ENCODE measurements at regions not wholly inside any gene's neighbourhood (a gene's known extent, or its start where the extent isn't known, plus 50 kb on each side); places are given as distances from the start of the nearest gene placed in this dataset.

DNA sequence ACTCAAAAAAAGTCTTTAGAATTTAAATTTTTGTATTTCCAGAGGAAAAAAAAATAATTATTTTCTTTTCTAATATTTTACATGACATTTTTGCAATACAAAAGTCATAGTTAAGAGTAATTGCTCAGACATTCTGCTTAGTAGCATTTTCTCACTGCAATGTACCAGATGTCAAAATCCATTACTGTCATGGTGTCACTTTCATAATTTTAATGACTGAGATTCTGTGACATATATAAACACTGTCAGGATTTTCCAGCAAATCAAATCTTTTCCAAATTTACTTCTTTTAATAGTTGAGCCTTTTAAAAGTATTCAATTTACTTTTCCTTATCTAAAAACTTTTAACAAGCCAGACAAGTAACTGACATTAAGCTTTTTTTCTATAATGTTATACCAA is 422.7 kb downstream of the GRIA2 start:
- no peak overlapping the region for H3K4me3 ChIP-seq (ENCODE audit: low read depth, low read length)
- no peaks in the 10 kb centered on the region for H3K79me2 ChIP-seq (ENCODE audit: control insufficient read depth, insufficient read depth, low read length, unreplicated experiment)
- H3K27me3 ChIP-seq (ENCODE audit: insufficient read depth, low read length): no peaks in the 10 kb centered on the region
- no peak overlapping the region for H3K27ac ChIP-seq (ENCODE audit: low read depth, low read length)
- H3K36me3 ChIP-seq (ENCODE audit: insufficient read depth, low read length): no peaks in the 10 kb centered on the region
- no peak overlapping the region for H2AFZ ChIP-seq (ENCODE audit: low read length, unreplicated experiment)
- H3K4me1 ChIP-seq (ENCODE audit: control insufficient read depth, insufficient read depth, low read length, unreplicated experiment): no peaks in the 10 kb centered on the region

DNA sequence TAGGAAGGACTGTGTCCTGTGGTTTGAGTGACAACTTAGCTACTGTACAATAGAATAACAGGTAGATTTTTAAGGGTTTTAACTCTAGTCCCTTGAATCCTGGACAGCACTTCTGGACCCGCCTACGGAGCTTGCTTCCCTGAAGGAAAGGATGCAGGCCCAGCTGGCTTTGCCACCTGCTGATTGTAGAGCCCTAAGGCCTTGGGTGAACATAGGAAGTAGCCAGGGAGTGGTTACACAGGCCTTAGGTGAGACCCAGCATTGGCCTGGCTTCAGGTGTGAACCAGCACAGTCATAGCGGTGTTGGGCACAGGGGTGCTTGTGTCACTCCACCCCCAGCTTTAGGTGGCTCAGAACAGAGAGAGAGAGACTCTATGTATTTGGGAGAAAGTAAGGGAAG is 413.5 kb downstream of the GRIA2 start:
- Histone ChIP-seq H3K27me3 (ENCODE audit: insufficient read depth, low read length) (no peaks in the 10 kb centered on the region), H3K27ac (ENCODE audit: low read depth, low read length) (no peak overlapping the region), H3K4me3 (ENCODE audit: low read depth, low read length) (no peak overlapping the region), H3K4me1 (ENCODE audit: control insufficient read depth, insufficient read depth, low read length, unreplicated experiment) (no peaks in the 10 kb centered on the region), H3K79me2 (ENCODE audit: control insufficient read depth, insufficient read depth, low read length, unreplicated experiment) (no peaks in the 10 kb centered on the region), H2AFZ (ENCODE audit: low read length, unreplicated experiment) (no peak overlapping the region), H3K36me3 (ENCODE audit: insufficient read depth, low read length) (no peaks in the 10 kb centered on the region)

DNA sequence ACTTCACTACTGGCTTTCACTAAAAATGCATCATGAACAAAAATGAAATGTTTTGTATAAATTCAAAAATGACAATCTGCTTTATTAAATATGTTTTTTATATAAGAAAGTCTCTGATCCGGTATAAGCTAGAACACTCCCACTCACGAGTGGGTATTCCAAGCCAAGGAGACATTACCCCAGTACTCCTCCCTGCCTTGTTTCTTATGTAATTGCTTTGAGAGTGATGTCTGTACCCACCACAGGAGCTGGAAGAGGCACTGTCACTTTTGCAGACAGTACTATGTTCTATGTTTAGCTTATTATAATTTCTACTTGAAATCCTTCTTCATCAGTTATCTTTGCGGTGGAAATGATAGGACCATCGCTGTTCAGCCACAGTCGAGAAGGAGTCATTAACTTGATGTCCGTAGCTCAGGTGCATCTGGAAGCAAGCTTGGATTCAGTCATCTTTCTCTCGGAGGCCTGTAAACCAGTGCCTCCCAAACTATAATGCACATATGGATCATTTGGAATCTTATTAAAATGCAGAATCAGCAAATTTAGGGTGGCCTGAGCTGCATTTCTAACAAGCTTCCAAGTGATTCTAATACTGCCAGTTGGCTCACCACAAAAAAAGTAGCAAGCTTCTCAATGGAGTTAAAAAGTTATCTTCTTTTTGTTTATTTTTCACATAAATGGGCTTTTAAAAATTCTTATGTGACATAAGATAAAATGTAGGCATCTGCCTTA is 396.4 kb downstream of the GRIA2 start:
- Histone ChIP-seq H3K4me3 (ENCODE audit: low read depth, low read length) (no peak overlapping the region), H3K79me2 (ENCODE audit: control insufficient read depth, insufficient read depth, low read length, unreplicated experiment) (no peaks in the 10 kb centered on the region)

DNA sequence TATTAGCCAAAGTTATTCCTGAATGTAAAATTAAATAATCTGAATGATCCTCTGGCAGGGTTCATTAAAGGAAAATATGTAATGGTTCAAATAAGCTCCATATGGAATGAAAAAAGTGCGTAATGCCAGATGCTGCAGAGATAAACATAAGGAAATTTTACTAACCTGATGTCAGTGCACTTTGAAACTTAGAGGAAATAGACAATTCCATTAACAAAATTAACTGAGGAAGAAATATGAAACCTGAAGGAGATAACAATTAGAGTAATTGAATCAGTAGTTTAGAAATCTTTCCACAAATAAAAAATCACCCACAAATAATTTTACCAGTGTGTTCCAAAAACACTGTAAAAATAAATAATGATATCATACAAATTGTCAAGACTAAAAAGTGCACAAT is 387.5 kb downstream of the GRIA2 start:
- Histone ChIP-seq H3K4me1 (ENCODE audit: control insufficient read depth, insufficient read depth, low read length, unreplicated experiment) (no peaks in the 10 kb centered on the region), H3K27ac (ENCODE audit: low read depth, low read length) (no peak overlapping the region)

More for the DNA sequence above, 396.4 kb downstream of the GRIA2 start:
- Histone ChIP-seq H2AFZ (ENCODE audit: low read length, unreplicated experiment) (no peak overlapping the region), H3K27me3 (ENCODE audit: insufficient read depth, low read length) (peaks cover 4% of the 10 kb centered on the region; the same call in 1 of the 2 replicates), H3K27ac (ENCODE audit: low read depth, low read length) (no peak overlapping the region), H3K36me3 (ENCODE audit: insufficient read depth, low read length) (no peaks in the 10 kb centered on the region), H3K4me1 (ENCODE audit: control insufficient read depth, insufficient read depth, low read length, unreplicated experiment) (no peaks in the 10 kb centered on the region)

GRCh38 chr4:157600583-157600982 is 380.1 kb downstream of the GRIA2 start:
- Histone ChIP-seq H3K27me3 (ENCODE audit: insufficient read depth, low read length) (no peaks in the 10 kb centered on the region), H3K4me1 (ENCODE audit: control insufficient read depth, insufficient read depth, low read length, unreplicated experiment) (no peaks in the 10 kb centered on the region), H2AFZ (ENCODE audit: low read length, unreplicated experiment) (no peak overlapping the region), H3K36me3 (ENCODE audit: insufficient read depth, low read length) (no peaks in the 10 kb centered on the region), H3K27ac (ENCODE audit: low read depth, low read length) (no peak overlapping the region), H3K4me3 (ENCODE audit: low read depth, low read length) (no peak overlapping the region), H3K79me2 (ENCODE audit: control insufficient read depth, insufficient read depth, low read length, unreplicated experiment) (no peaks in the 10 kb centered on the region)

More for the DNA sequence above, 387.5 kb downstream of the GRIA2 start:
- Histone ChIP-seq H3K4me3 (ENCODE audit: low read depth, low read length) (no peak overlapping the region), H3K36me3 (ENCODE audit: insufficient read depth, low read length) (no peaks in the 10 kb centered on the region), H3K79me2 (ENCODE audit: control insufficient read depth, insufficient read depth, low read length, unreplicated experiment) (no peaks in the 10 kb centered on the region), H2AFZ (ENCODE audit: low read length, unreplicated experiment) (no peak overlapping the region), H3K27me3 (ENCODE audit: insufficient read depth, low read length) (0 out of 2 replicates have a peak, but pooled peaks cover 4% of the 10 kb centered on the region)

GRCh38 chr4:157591245-157591644 is 370.7 kb downstream of the GRIA2 start:
- no peaks in the 10 kb centered on the region for H3K79me2 ChIP-seq (ENCODE audit: control insufficient read depth, insufficient read depth, low read length, unreplicated experiment)
- no peaks in the 10 kb centered on the region for H3K36me3 ChIP-seq (ENCODE audit: insufficient read depth, low read length)
- H3K4me1 ChIP-seq (ENCODE audit: control insufficient read depth, insufficient read depth, low read length, unreplicated experiment): no peaks in the 10 kb centered on the region
- no peak overlapping the region for H2AFZ ChIP-seq (ENCODE audit: low read length, unreplicated experiment)
- no peaks in the 10 kb centered on the region for H3K27me3 ChIP-seq (ENCODE audit: insufficient read depth, low read length)
- no peak overlapping the region for H3K4me3 ChIP-seq (ENCODE audit: low read depth, low read length)
- H3K27ac ChIP-seq (ENCODE audit: low read depth, low read length): no peak overlapping the region

GRCh38 chr4:157590679-157591078 is 370.2 kb downstream of the GRIA2 start:
- no peak overlapping the region for H2AFZ ChIP-seq (ENCODE audit: low read length, unreplicated experiment)

GRCh38 chr4:157587681-157588423 is 367.3 kb downstream of the GRIA2 start:
- Histone ChIP-seq H2AFZ (ENCODE audit: low read length, unreplicated experiment) (no peak overlapping the region), H3K4me3 (ENCODE audit: low read depth, low read length) (no peak overlapping the region)

More at GRCh38 chr4:157590679-157591078, 370.2 kb downstream of the GRIA2 start:
- no peaks in the 10 kb centered on the region for H3K4me1 ChIP-seq (ENCODE audit: control insufficient read depth, insufficient read depth, low read length, unreplicated experiment)
- no peak overlapping the region for H3K27ac ChIP-seq (ENCODE audit: low read depth, low read length)
- H3K27me3 ChIP-seq (ENCODE audit: insufficient read depth, low read length): no peaks in the 10 kb centered on the region
- no peak overlapping the region for H3K4me3 ChIP-seq (ENCODE audit: low read depth, low read length)
- H3K36me3 ChIP-seq (ENCODE audit: insufficient read depth, low read length): no peaks in the 10 kb centered on the region
- H3K79me2 ChIP-seq (ENCODE audit: control insufficient read depth, insufficient read depth, low read length, unreplicated experiment): no peaks in the 10 kb centered on the region

GRCh38 chr4:157582141-157582540 is 361.6 kb downstream of the GRIA2 start:
- H3K27me3 ChIP-seq (ENCODE audit: insufficient read depth, low read length): peaks cover 16% of the 10 kb centered on the region; the same call in 1 of the 2 replicates
- H3K4me3 ChIP-seq (ENCODE audit: low read depth, low read length): no peak overlapping the region
- no peaks in the 10 kb centered on the region for H3K36me3 ChIP-seq (ENCODE audit: insufficient read depth, low read length)
- no peaks in the 10 kb centered on the region for H3K4me1 ChIP-seq (ENCODE audit: control insufficient read depth, insufficient read depth, low read length, unreplicated experiment)
- no peaks in the 10 kb centered on the region for H3K79me2 ChIP-seq (ENCODE audit: control insufficient read depth, insufficient read depth, low read length, unreplicated experiment)
- H2AFZ ChIP-seq (ENCODE audit: low read length, unreplicated experiment): no peak overlapping the region
- no peak overlapping the region for H3K27ac ChIP-seq (ENCODE audit: low read depth, low read length)

More at GRCh38 chr4:157587681-157588423, 367.3 kb downstream of the GRIA2 start:
- Histone ChIP-seq H3K4me1 (ENCODE audit: control insufficient read depth, insufficient read depth, low read length, unreplicated experiment) (no peaks in the 10 kb centered on the region), H3K79me2 (ENCODE audit: control insufficient read depth, insufficient read depth, low read length, unreplicated experiment) (no peaks in the 10 kb centered on the region), H3K27ac (ENCODE audit: low read depth, low read length) (no peak overlapping the region), H3K36me3 (ENCODE audit: insufficient read depth, low read length) (no peaks in the 10 kb centered on the region), H3K27me3 (ENCODE audit: insufficient read depth, low read length) (no peaks in the 10 kb centered on the region)

- Histone ChIP-seq H3K4me3 (ENCODE audit: low read depth, low read length) (no peak overlapping the region), H3K4me1 (ENCODE audit: control insufficient read depth, insufficient read depth, low read length, unreplicated experiment) (no peaks in the 10 kb centered on the region), H3K27ac (ENCODE audit: low read depth, low read length) (no peak overlapping the region), H2AFZ (ENCODE audit: low read length, unreplicated experiment) (no peak overlapping the region), H3K27me3 (ENCODE audit: insufficient read depth, low read length) (peaks cover 16% of the 10 kb centered on the region; the same call in 1 of the 2 replicates), H3K36me3 (ENCODE audit: insufficient read depth, low read length) (no peaks in the 10 kb centered on the region), H3K79me2 (ENCODE audit: control insufficient read depth, insufficient read depth, low read length, unreplicated experiment) (no peaks in the 10 kb centered on the region)
Measured at GRCh38 chr4:157576671-157577217, 356.2 kb downstream of the GRIA2 start.

All from ACC112 (cell line).